WTC11 (cell line): ENCODE measurements at regions not wholly inside any gene's neighbourhood (a gene's known extent, or its start where the extent isn't known, plus 50 kb on each side); places are given as distances from the start of the nearest gene placed in this dataset.

Experiments used
- ATAC-seq: fragments of 200-7000 bp; cut with Tn5 transposase; 2 replicates; pipeline ENCODE4 v1.10.0; 2021; ENCODE audit warnings: mild to moderate bottlenecking, moderate library complexity
- CTCF ChIA-PET: fragments of 300-600 bp; sonication (Branson Sonifier 250); formaldehyde crosslinking; loops from one replicate; lab custom pipeline; 2021; ENCODE audit warnings: antibody characterized with exemption; lab: Charles Lee
- POLR2A ChIA-PET: fragments of 350-600 bp; sonication (Branson Sonifier 250); formaldehyde crosslinking; loops from one replicate; lab custom pipeline; 2021; ENCODE audit warnings: antibody characterized with exemption; lab: Charles Lee
- DNase-seq: peaks from one replicate; pipeline ENCODE4 v3.0.0; 2021; ENCODE audit warnings: low spot score
- H3K27ac Mint-ChIP-seq: 2 replicates; pipeline ENCODE4 v1.8.0; 2021; ENCODE audit warnings: mixed read lengths
- H3K27me3 Mint-ChIP-seq: 2 replicates; pipeline ENCODE4 v1.8.0; 2021; ENCODE audit warnings: low read depth, mild to moderate bottlenecking, moderate library complexity, mixed read lengths
- H3K36me3 Mint-ChIP-seq: 2 replicates; pipeline ENCODE4 v1.8.0; 2021; ENCODE audit warnings: mixed read lengths
- H3K4me1 Mint-ChIP-seq: 2 replicates; pipeline ENCODE4 v1.8.0; 2022; ENCODE audit warnings: mixed read lengths
- H3K4me3 Mint-ChIP-seq: 2 replicates; pipeline ENCODE4 v1.8.0; 2021; ENCODE audit warnings: mild to moderate bottlenecking, moderate library complexity, mixed read lengths
- H3K9me3 Mint-ChIP-seq: 2 replicates; pipeline ENCODE4 v1.8.0; 2021; ENCODE audit warnings: mixed read lengths
- AR ChIP-seq: fragments of 250-450 bp; sonication (Bioruptor Pico); IDR thresholded peaks from 2 replicates; pipeline ENCODE4 v1.9.0; 2021; ENCODE audit warnings: mild to moderate bottlenecking
- ARID4B ChIP-seq: sonication (generic); formaldehyde crosslinking; IDR thresholded peaks from 2 replicates; pipeline ENCODE4 v1.8.0; 2023; ENCODE audit warnings: missing genetic modification reagents, mild to moderate bottlenecking, borderline replicate concordance
- ATF1 ChIP-seq: sonication (generic); formaldehyde crosslinking; IDR thresholded peaks from 2 replicates; pipeline ENCODE4 v1.8.1; 2023; ENCODE audit warnings: mild to moderate bottlenecking, moderate library complexity, missing genetic modification reagents
- CREB1 ChIP-seq: sonication (generic); formaldehyde crosslinking; IDR thresholded peaks from 2 replicates; pipeline ENCODE4 v1.8.0; 2023; ENCODE audit warnings: mild to moderate bottlenecking, missing genetic modification reagents
- CTCF ChIP-seq: fragments of 200-600 bp; IDR thresholded peaks from 2 replicates; pipeline ENCODE4 v1.8.0; 2022; ENCODE audit warnings: antibody characterized with exemption
- EMX1 ChIP-seq: fragments of 250-450 bp; sonication (Bioruptor Pico); IDR thresholded peaks from 2 replicates; pipeline ENCODE4 v1.8.0; 2021; ENCODE audit warnings: mild to moderate bottlenecking
- ERG ChIP-seq: fragments of 250-450 bp; sonication (Bioruptor Pico); IDR thresholded peaks from 2 replicates; pipeline ENCODE4 v1.8.0; 2021; ENCODE audit warnings: mild to moderate bottlenecking
- GRHL2 ChIP-seq: fragments of 250-450 bp; sonication (Bioruptor Pico); IDR thresholded peaks from 2 replicates; pipeline ENCODE4 v1.8.0; 2022; ENCODE audit warnings: mild to moderate bottlenecking, moderate library complexity; ENCODE audit not compliant: insufficient replicate concordance, severe bottlenecking
- KAT7 ChIP-seq: sonication (generic); formaldehyde crosslinking; IDR thresholded peaks from 2 replicates; pipeline ENCODE4 v1.8.1; 2023; ENCODE audit warnings: missing genetic modification reagents, mild to moderate bottlenecking, borderline replicate concordance
- NFYB ChIP-seq: sonication (generic); formaldehyde crosslinking; conservative IDR thresholded peaks from 2 replicates; pipeline ENCODE4 v1.8.0; 2022; ENCODE audit warnings: low read depth, missing genetic modification reagents
- RELA ChIP-seq: sonication (generic); formaldehyde crosslinking; IDR thresholded peaks from 2 replicates; pipeline ENCODE4 v1.8.1; 2022; ENCODE audit warnings: missing genetic modification reagents, mild to moderate bottlenecking, borderline replicate concordance
- TCF7 ChIP-seq: sonication (generic); formaldehyde crosslinking; IDR thresholded peaks from 2 replicates; pipeline ENCODE4 v1.8.0; 2022; ENCODE audit warnings: mild to moderate bottlenecking, low read depth, missing genetic modification reagents, moderate library complexity
- TEAD4 ChIP-seq: sonication (generic); formaldehyde crosslinking; IDR thresholded peaks from 2 replicates; pipeline ENCODE4 v1.8.0; 2022; ENCODE audit warnings: mild to moderate bottlenecking, missing genetic modification reagents
- USF1 ChIP-seq: sonication (generic); formaldehyde crosslinking; IDR thresholded peaks from 2 replicates; pipeline ENCODE4 v1.8.0; 2022; ENCODE audit warnings: mild to moderate bottlenecking, missing genetic modification reagents
- ZNF396 ChIP-seq: fragments of 250-450 bp; sonication (Bioruptor Pico); IDR thresholded peaks from 2 replicates; pipeline ENCODE4 v1.8.0; 2021; ENCODE audit warnings: mild to moderate bottlenecking, moderate library complexity, borderline replicate concordance
- ZNF423 ChIP-seq: fragments of 250-450 bp; sonication (Bioruptor Pico); IDR thresholded peaks from 2 replicates; pipeline ENCODE4 v2.1.2; 2022; ENCODE audit warnings: mild to moderate bottlenecking, moderate library complexity

GRCh38 chr2:43085929-43086328, 140.5 kb downstream of the ZFP36L2 start:
- POLR2A ChIA-PET: interaction anchor here (0.7 kb wide), 1 partner anchor 136 kb away, joined by 4 read pairs; no protein-coding TSS in a partner anchor
- Mint-ChIP-seq H3K27me3 (no peaks in the 10 kb centered on the region; the same call in 1 of the 2 replicates), H3K9me3 (peaks cover 15% of the 10 kb centered on the region), H3K36me3 (peaks cover 15% of the 10 kb centered on the region), H3K4me1 (peaks cover 45% of the 10 kb centered on the region), H3K27ac (no peak overlapping the region), H3K4me3 (no peak overlapping the region)
- ATAC-seq (no peak), DNase-seq (no peak)
- CTCF ChIA-PET: no interaction called here
- TF ChIP-seq AR (no peak), CREB1 (no peak), CTCF (no peak), ARID4B (no peak), KAT7 (CRISPR knock-in tag) (no peak)

GRCh38 chr2:43085505-43085904, 140.9 kb downstream of the ZFP36L2 start:
- no peak for DNase-seq
- CTCF ChIA-PET: no interaction called here
- ATAC-seq: no peak
- Mint-ChIP-seq H3K36me3 (peaks cover 11% of the 10 kb centered on the region), H3K9me3 (peaks cover 11% of the 10 kb centered on the region), H3K4me1 (peaks cover 45% of the 10 kb centered on the region), H3K27me3 (no peaks in the 10 kb centered on the region; the same call in 1 of the 2 replicates), H3K27ac (no peak overlapping the region), H3K4me3 (no peak overlapping the region)
- POLR2A ChIA-PET: no interaction called here
- TF ChIP-seq TCF7 (no peak), CTCF (no peak), RELA (no peak), NFYB (no peak), USF1 (CRISPR knock-in tag) (no peak), ERG (CRISPR knock-in tag) (no peak), EMX1 (CRISPR knock-in tag) (no peak), ZNF423 (CRISPR knock-in tag) (no peak), TEAD4 (CRISPR knock-in tag) (no peak), GRHL2 (CRISPR knock-in tag) (no peak), ARID4B (no peak), ZNF396 (no peak), ATF1 (CRISPR knock-in tag) (no peak)
